H54 (cell line): ENCODE measurements at regions not wholly inside any gene's neighbourhood (a gene's known extent, or its start where the extent isn't known, plus 50 kb on each side); places are given as distances from the start of the nearest gene placed in this dataset.

Source experiments
- DNase-seq: peaks from one replicate; pipeline ENCODE4 v3.0.0; 2011; ENCODE audit warnings: low spot score, mixed read lengths; ENCODE audit not compliant: insufficient read length
- FAIRE-seq: peaks from 3 replicates; lab custom pipeline; 2011; peaks lifted over from hg19 to GRCh38; lab: Jason Lieb, UNC
- POLR2A ChIP-seq: IDR thresholded peaks from 2 replicates; pipeline ENCODE4 v1.6.1; 2011; ENCODE audit warnings: low read depth, mild to moderate bottlenecking, low read length

GRCh38 chr15:87120555-87120954, 1040.9 kb downstream of the AGBL1 start:
- no peak for FAIRE-seq
- TF ChIP-seq POLR2A, result no peak
- DNase-seq, result no peak

GRCh38 chr15:87118846-87119245, 1039.2 kb downstream of the AGBL1 start:
- TF ChIP-seq POLR2A, result no peak
- no peak for FAIRE-seq
- no peak for DNase-seq

- TF ChIP-seq POLR2A, result no peak
- DNase-seq (no peak), FAIRE-seq (no peak)
Observed at GRCh38 chr15:87118435-87118834, 1038.8 kb downstream of the AGBL1 start.

- DNase-seq, result no peak
Observed at GRCh38 chr15:87115795-87116194, 1036.1 kb downstream of the AGBL1 start.

GRCh38 chr15:87099916-87100315, 1020.2 kb downstream of the AGBL1 start:
- FAIRE-seq, result no peak
- DNase-seq, result no peak
- no peak for TF ChIP-seq POLR2A

More at GRCh38 chr15:87115795-87116194, 1036.1 kb downstream of the AGBL1 start:
- TF ChIP-seq POLR2A, result no peak
- no peak for FAIRE-seq

GRCh38 chr15:87089551-87089950, 1009.9 kb downstream of the AGBL1 start:
- TF ChIP-seq POLR2A, result no peak
- DNase-seq (no peak), FAIRE-seq (no peak)

- DNase-seq, result no peak
- TF ChIP-seq POLR2A, result no peak
- no peak for FAIRE-seq
Observed at GRCh38 chr15:87083201-87083600, 1003.5 kb downstream of the AGBL1 start.

GRCh38 chr15:87082581-87082980, 1002.9 kb downstream of the AGBL1 start:
- DNase-seq (no peak), FAIRE-seq (no peak)
- TF ChIP-seq POLR2A, result no peak

- FAIRE-seq, result no peak
- DNase-seq, result no peak
- no peak for TF ChIP-seq POLR2A
Observed at GRCh38 chr15:87080547-87080946, 1000.9 kb downstream of the AGBL1 start.
